WERI-Rb-1 (cell line): ENCODE measurements at regions not wholly inside any gene's neighbourhood (a gene's known extent, or its start where the extent isn't known, plus 50 kb on each side); places are given as distances from the start of the nearest gene placed in this dataset.

ENCODE experiments used
- DNase-seq: peaks from one replicate; pipeline ENCODE4 v3.0.0-alpha.2; 2020
- H3K27ac ChIP-seq: fragments of 250-450 bp; sonication (Bioruptor Pico); 2 replicates; pipeline ENCODE4 v1.5.1; 2020; ENCODE audit warnings: mild to moderate bottlenecking, moderate library complexity
- H3K27me3 ChIP-seq: fragments of 250-450 bp; sonication (Bioruptor Pico); 2 replicates; pipeline ENCODE4 v1.5.1; 2021; ENCODE audit warnings: mild to moderate bottlenecking, low read depth, moderate library complexity; ENCODE audit not compliant: insufficient read depth, severe bottlenecking
- H3K36me3 ChIP-seq: fragments of 250-450 bp; sonication (Bioruptor Pico); 2 replicates; pipeline ENCODE4 v1.5.1; 2020; ENCODE audit warnings: mild to moderate bottlenecking, moderate library complexity
- H3K4me3 ChIP-seq: 2 replicates; pipeline ENCODE4 v1.5.1; 2011; ENCODE audit warnings: low read depth, mild to moderate bottlenecking, control low read depth, low read length
- H3K9me3 ChIP-seq: fragments of 250-450 bp; sonication (Bioruptor Pico); 2 replicates; pipeline ENCODE4 v1.5.1; 2021; ENCODE audit warnings: mild to moderate bottlenecking, moderate library complexity; ENCODE audit not compliant: severe bottlenecking
- CTCF ChIP-seq: IDR thresholded peaks from 2 replicates; pipeline ENCODE4 v1.5.1; 2011; ENCODE audit warnings: low read depth, mild to moderate bottlenecking, control low read depth, inconsistent platforms, low read length

DNA sequence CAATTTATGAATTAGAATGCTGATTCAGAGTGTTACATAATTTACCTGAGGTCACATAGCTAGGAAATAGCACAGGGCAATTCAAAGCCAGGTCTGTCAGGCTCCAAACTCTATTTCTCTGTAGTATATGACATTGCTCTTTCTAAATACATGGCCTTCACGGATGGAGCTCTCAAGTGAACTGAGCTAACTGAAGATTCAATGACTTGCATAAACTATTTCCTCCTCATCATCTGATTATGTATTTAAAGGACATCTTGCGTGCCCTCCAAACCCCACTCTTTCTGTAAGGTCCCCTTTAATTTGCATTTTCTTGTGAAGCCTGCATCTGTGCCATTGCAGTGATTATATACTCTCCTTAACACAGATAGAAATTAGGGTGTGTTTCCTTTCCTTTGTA is 537.4 kb upstream of the VRK2 start:
- DNase-seq: no peak
- Histone ChIP-seq H3K36me3 (no peaks in the 10 kb centered on the region), H3K27me3 (peaks cover 7% of the 10 kb centered on the region), H3K9me3 (no peaks in the 10 kb centered on the region), H3K4me3 (no peak overlapping the region), H3K27ac (no peak overlapping the region)
- TF ChIP-seq CTCF: no peak

DNA sequence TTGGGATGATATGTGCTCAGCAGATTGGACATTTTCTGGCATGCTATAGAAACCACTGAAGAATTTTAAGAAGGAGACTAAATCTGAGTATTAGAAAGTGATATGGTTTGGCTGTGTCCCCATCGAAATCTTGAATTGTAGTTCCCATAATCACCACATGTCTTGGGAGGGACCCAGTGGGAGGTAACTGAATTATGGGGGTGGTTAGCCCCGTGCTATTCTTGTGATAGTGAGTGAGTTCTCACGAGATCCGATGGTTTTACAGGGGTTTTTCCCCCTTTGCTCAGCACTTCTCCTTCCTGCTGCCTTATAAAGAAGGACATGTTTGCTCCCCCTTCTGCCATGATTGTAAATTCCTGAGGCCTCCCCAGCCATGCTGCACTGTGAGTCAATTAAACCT is 535.9 kb upstream of the VRK2 start:
- no peak for TF ChIP-seq CTCF
- Histone ChIP-seq H3K9me3 (no peaks in the 10 kb centered on the region), H3K36me3 (no peaks in the 10 kb centered on the region), H3K27ac (no peak overlapping the region), H3K27me3 (peaks cover 7% of the 10 kb centered on the region), H3K4me3 (no peak overlapping the region)
- no peak for DNase-seq

DNA sequence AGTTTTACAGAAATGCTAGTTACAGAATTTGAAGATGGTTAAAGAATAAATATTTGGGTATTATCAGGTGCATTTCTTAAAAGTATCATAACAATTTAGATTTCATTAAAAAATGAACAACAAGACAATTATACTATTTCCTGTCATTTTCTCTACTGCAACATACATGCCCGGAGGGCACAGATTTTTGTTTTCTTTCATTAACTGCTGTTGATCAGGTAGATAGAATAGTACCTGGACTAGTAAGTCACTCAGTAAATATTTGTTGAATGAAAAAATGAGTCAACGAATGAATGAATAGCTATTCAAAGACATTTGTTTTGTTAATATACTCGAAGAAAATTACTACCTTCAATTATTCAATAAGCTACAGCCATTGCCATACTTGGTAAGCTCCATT is 531.2 kb upstream of the VRK2 start:
- no peaks in the 10 kb centered on the region for H3K36me3 ChIP-seq
- peaks cover 7% of the 10 kb centered on the region for H3K27me3 ChIP-seq
- no peak for TF ChIP-seq CTCF
- H3K4me3 ChIP-seq: no peak overlapping the region
- H3K9me3 ChIP-seq: no peaks in the 10 kb centered on the region
- DNase-seq: no peak
- H3K27ac ChIP-seq: no peak overlapping the region

DNA sequence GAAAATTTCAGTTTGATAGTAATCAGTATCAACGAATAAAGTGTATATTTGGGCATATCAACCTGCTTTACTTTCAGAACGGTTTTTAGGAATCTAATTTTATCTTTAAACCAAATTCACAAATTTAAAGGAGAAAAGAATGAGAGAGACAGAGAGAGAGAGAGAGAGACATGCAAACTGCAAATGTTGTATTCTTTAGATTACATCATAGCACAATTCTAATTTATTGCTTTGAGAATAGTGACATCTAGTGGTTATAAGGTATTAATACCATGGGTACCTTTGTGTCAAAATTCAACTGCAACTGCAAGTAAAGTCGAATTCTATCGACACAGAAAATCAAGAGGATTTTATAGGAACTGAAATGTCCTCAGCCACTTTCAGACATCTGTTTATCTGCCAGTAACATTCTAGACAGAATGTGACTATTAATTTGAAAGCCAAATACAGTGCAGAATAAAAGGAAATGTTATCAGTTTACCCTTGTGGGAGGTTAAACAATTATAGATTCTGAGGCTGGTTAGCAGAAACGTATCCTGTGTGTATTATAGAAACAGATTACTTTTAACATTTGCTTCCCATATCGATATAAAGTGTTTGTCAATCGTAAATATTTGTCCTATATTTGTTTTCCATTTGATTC is 529.8 kb upstream of the VRK2 start:
- Histone ChIP-seq H3K36me3 (no peaks in the 10 kb centered on the region), H3K27ac (no peak overlapping the region), H3K4me3 (no peak overlapping the region), H3K27me3 (peaks cover 7% of the 10 kb centered on the region), H3K9me3 (no peaks in the 10 kb centered on the region)
- TF ChIP-seq CTCF: no peak
- no peak for DNase-seq

DNA sequence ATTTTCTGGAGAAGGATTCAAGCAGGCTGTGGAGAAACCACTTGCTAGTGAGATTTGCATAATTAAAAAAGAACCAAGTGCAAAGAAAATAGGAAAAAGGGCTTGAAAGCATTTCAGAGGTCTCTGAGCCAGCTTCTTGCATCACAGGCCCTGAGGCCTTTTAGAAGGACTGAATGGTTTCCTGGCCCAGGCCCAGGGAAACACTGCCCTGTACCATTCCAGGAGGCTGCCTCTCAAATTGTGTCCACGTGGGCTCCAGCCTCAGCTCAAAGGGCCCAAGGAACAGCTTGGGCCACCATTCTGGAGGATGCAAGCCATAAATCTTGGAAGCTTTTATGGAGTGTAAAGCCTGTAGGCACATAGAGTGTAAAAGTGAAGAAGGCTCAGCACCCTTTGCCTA is 523.3 kb upstream of the VRK2 start:
- H3K9me3 ChIP-seq: no peaks in the 10 kb centered on the region
- H3K4me3 ChIP-seq: no peak overlapping the region
- DNase-seq: no peak
- no peaks in the 10 kb centered on the region for H3K36me3 ChIP-seq
- TF ChIP-seq CTCF: no peak
- no peaks in the 10 kb centered on the region for H3K27me3 ChIP-seq
- H3K27ac ChIP-seq: no peak overlapping the region

DNA sequence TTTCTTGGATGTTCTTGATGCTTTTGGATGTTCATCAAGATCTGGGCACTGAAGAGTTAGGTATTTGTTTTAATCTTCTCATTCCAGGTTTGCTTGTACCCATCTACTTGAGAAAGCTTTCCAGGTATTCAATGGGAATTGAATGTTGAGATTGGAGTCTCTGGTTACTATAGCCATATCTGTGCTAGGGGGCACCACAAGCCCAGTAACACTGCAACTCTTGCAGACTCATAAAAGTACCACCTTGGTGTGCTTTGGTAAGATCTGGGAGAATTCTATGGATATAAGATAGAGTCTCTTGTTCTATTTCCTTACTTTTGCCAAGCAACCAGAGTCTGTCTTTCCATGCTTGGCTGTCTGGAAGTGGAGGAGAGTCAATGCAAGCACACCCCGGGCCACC is 518.9 kb upstream of the VRK2 start:
- no peaks in the 10 kb centered on the region for H3K36me3 ChIP-seq
- no peak overlapping the region for H3K27ac ChIP-seq
- H3K9me3 ChIP-seq: no peaks in the 10 kb centered on the region
- TF ChIP-seq CTCF: no peak
- no peak overlapping the region for H3K4me3 ChIP-seq
- DNase-seq: no peak
- H3K27me3 ChIP-seq: no peaks in the 10 kb centered on the region
